IMR-90 (cell line): ENCODE measurements at regions not wholly inside any gene's neighbourhood (a gene's known extent, or its start where the extent isn't known, plus 50 kb on each side); places are given as distances from the start of the nearest gene placed in this dataset.

Source experiments
- ATAC-seq: fragments of 200-7000 bp; cut with Tn5 transposase; 2 replicates; pipeline ENCODE4 v1.9.1; 2020; ENCODE audit warnings: low read depth, mild to moderate bottlenecking, moderate library complexity
- BruUV-seq: library from RNA; stranded (reverse); fragments of 400-500 nt; replicated peaks from 2 replicates; lab custom pipeline; 2021; lab: Mats Ljungman, UMichigan
- CTCF ChIA-PET: fragments of 300-600 bp; formaldehyde crosslinking; extraction: SDS; loops from one replicate; lab custom pipeline; 2021; ENCODE audit warnings: antibody characterized with exemption; lab: Yijun Ruan, JAX
- POLR2A ChIA-PET: fragments of 300-600 bp; sonication (Branson Sonifier 250); formaldehyde crosslinking; loops from one replicate; lab custom pipeline; 2022; ENCODE audit warnings: antibody characterized with exemption; ENCODE audit not compliant: unreplicated experiment; lab: Charles Lee
- DNase-seq: peaks from one replicate; pipeline ENCODE4 v3.0.0; 2013
- H2AFZ ChIP-seq: replicated peaks from 2 replicates; pipeline ENCODE3; 2013; ENCODE audit warnings: low read length, mild to moderate bottlenecking; ENCODE audit not compliant: poor library complexity
- H2AK5ac ChIP-seq: 2 replicates; pipeline ENCODE4 v1.6.1; 2013; ENCODE audit warnings: low read depth, low read length, inconsistent platforms
- H2AK9ac ChIP-seq: replicated peaks from 2 replicates; pipeline ENCODE3; 2013; ENCODE audit warnings: mild to moderate bottlenecking, low read depth, low read length, moderate library complexity; ENCODE audit not compliant: poor library complexity
- H2BK120ac ChIP-seq: 2 replicates; pipeline ENCODE4 v1.6.1; 2013; ENCODE audit warnings: low read depth, low read length, inconsistent platforms
- H2BK15ac ChIP-seq: 3 replicates; pipeline ENCODE4 v1.6.1; 2013; ENCODE audit warnings: low read depth, low read length, inconsistent platforms
- H2BK20ac ChIP-seq: 2 replicates; pipeline ENCODE4 v1.6.1; 2013; ENCODE audit warnings: low read depth, mild to moderate bottlenecking, inconsistent platforms, low read length, moderate library complexity
- H2BK5ac ChIP-seq: 2 replicates; pipeline ENCODE4 v1.6.1; 2013; ENCODE audit warnings: mild to moderate bottlenecking, low read depth, low read length, inconsistent platforms; ENCODE audit not compliant: poor library complexity, severe bottlenecking
- H3K14ac ChIP-seq: replicated peaks from 2 replicates; pipeline ENCODE4 v1.6.1; 2013; ENCODE audit warnings: low read depth, low read length, inconsistent platforms
- H3K18ac ChIP-seq: 2 replicates; pipeline ENCODE4 v1.6.1; 2013; ENCODE audit warnings: low read depth, low read length, control low read depth
- H3K23ac ChIP-seq: 2 replicates; pipeline ENCODE4 v1.6.1; 2013; ENCODE audit warnings: low read depth, low read length, inconsistent platforms
- H3K27ac ChIP-seq: 2 replicates; pipeline ENCODE4 v1.5.1; 2013; ENCODE audit warnings: mild to moderate bottlenecking, control low read depth, low read length; ENCODE audit not compliant: insufficient read depth
- H3K27me3 ChIP-seq: 2 replicates; pipeline ENCODE4 v1.6.1; 2013; ENCODE audit warnings: low read length; ENCODE audit not compliant: control insufficient read depth, insufficient read depth
- H3K36me3 ChIP-seq: 2 replicates; pipeline ENCODE4 v1.6.1; 2013; ENCODE audit warnings: low read length, mixed read lengths; ENCODE audit not compliant: control insufficient read depth, insufficient read depth
- H3K4ac ChIP-seq: 2 replicates; pipeline ENCODE4 v1.6.1; 2013; ENCODE audit warnings: low read depth, low read length, inconsistent platforms
- H3K4me1 ChIP-seq: 2 replicates; pipeline ENCODE4 v1.6.1; 2013; ENCODE audit warnings: low read length, mixed read lengths; ENCODE audit not compliant: control insufficient read depth, insufficient read depth
- H3K4me2 ChIP-seq: 2 replicates; pipeline ENCODE4 v1.6.1; 2013; ENCODE audit warnings: low read depth, mild to moderate bottlenecking, control low read depth, low read length, moderate library complexity
- H3K4me3 ChIP-seq: 2 replicates; pipeline ENCODE4 v1.5.1; 2013; ENCODE audit warnings: low read depth, mild to moderate bottlenecking, control low read depth, low read length, moderate library complexity; ENCODE audit not compliant: insufficient read depth
- H3K56ac ChIP-seq: 2 replicates; pipeline ENCODE4 v1.6.1; 2013; ENCODE audit warnings: low read length, inconsistent platforms; ENCODE audit not compliant: insufficient read depth; ENCODE audit errors: extremely low read depth
- H3K79me1 ChIP-seq, 2 experiments: 2 replicates each; pipeline ENCODE4 v1.6.1; 2013; ENCODE audit warnings: low read length in 2 of 2, inconsistent platforms in 1 of 2, low read depth in 1 of 2
- H3K9ac ChIP-seq: 2 replicates; pipeline ENCODE4 v1.6.1; 2013; ENCODE audit warnings: low read depth, low read length, control low read depth
- H3K9me1 ChIP-seq: 2 replicates; pipeline ENCODE4 v1.6.1; 2013; ENCODE audit warnings: low read length, inconsistent platforms; ENCODE audit not compliant: insufficient read depth
- H3K9me3 ChIP-seq: 2 replicates; pipeline ENCODE4 v1.6.1; 2013; ENCODE audit warnings: low read length; ENCODE audit not compliant: control insufficient read depth, insufficient read depth
- H4K20me1 ChIP-seq: 2 replicates; pipeline ENCODE4 v1.6.1; 2013; ENCODE audit warnings: low read length, inconsistent platforms; ENCODE audit not compliant: insufficient read depth
- H4K5ac ChIP-seq: 2 replicates; pipeline ENCODE4 v1.6.1; 2013; ENCODE audit warnings: mild to moderate bottlenecking, low read depth, low read length, control low read depth
- H4K8ac ChIP-seq, 2 experiments: 2 replicates each; pipeline ENCODE4 v1.6.1; 2013; ENCODE audit warnings: low read depth in 2 of 2, low read length in 2 of 2, control low read depth in 1 of 2, inconsistent platforms in 1 of 2
- H4K91ac ChIP-seq: 2 replicates; pipeline ENCODE4 v1.6.1; 2013; ENCODE audit warnings: low read depth, low read length, inconsistent platforms; ENCODE audit not compliant: insufficient read depth
- CEBPB ChIP-seq: IDR thresholded peaks from 2 replicates; pipeline ENCODE4 v1.6.1; 2012; ENCODE audit warnings: low read depth, low read length, improper control_type of control experiment
- CTCF ChIP-seq: conservative IDR thresholded peaks from 2 replicates; pipeline ENCODE4 v1.5.1; 2012; ENCODE audit warnings: mild to moderate bottlenecking, low read depth, low read length, improper control_type of control experiment
- ELK1 ChIP-seq: fragments of 150-350 bp; IDR thresholded peaks from 2 replicates; pipeline ENCODE4 v1.6.1; 2016; ENCODE audit warnings: low read depth, mild to moderate bottlenecking, low read length, moderate library complexity, borderline replicate concordance
- FOS ChIP-seq: fragments of 150-350 bp; IDR thresholded peaks from 2 replicates; pipeline ENCODE4 v1.6.1; 2016; ENCODE audit warnings: low read depth, low read length
- MAZ ChIP-seq: IDR thresholded peaks from 2 replicates; pipeline ENCODE4 v1.6.1; 2012; ENCODE audit warnings: low read depth, mild to moderate bottlenecking, low read length, improper control_type of control experiment, moderate library complexity, borderline replicate concordance
- MXI1 ChIP-seq: IDR thresholded peaks from 2 replicates; pipeline ENCODE4 v1.6.1; 2012; ENCODE audit warnings: low read depth, mild to moderate bottlenecking, low read length, moderate library complexity, borderline replicate concordance
- RAD21 ChIP-seq: IDR thresholded peaks from 2 replicates; pipeline ENCODE4 v1.6.1; 2012; ENCODE audit warnings: low read length, improper control_type of control experiment
- RFX5 ChIP-seq: IDR thresholded peaks from 2 replicates; pipeline ENCODE4 v1.8.0; 2012; ENCODE audit warnings: low read depth, mild to moderate bottlenecking, low read length, moderate library complexity
- SMC3 ChIP-seq: fragments of 150-350 bp; IDR thresholded peaks from 2 replicates; pipeline ENCODE4 v1.6.1; 2016; ENCODE audit warnings: low read depth, mild to moderate bottlenecking, antibody characterized with exemption, low read length, moderate library complexity
- USF2 ChIP-seq: fragments of 150-350 bp; IDR thresholded peaks from 2 replicates; pipeline ENCODE4 v1.6.1; 2017; ENCODE audit warnings: mild to moderate bottlenecking, antibody characterized with exemption, low read length, low read depth
- WGBS, 2 experiments: methylation state at CpG; one replicate each; pipeline versions ENCODE4 v1.1.5 to v1.1.7; 2013; ENCODE audit warnings: missing lambda C conversion rate in 2 of 2; ENCODE audit not compliant: insufficient read length in 1 of 2; ENCODE audit errors: extremely low coverage in 2 of 2; 5-methylcytosine and 5-hydroxymethylcytosine counted together
- dilution Hi-C: fragments of 300-500 bp; cut with HindIII; formaldehyde crosslinking; loops from one replicate; pipeline ENCODE4 v1.14.3; 2018; ENCODE audit warnings: low sequenced_read_pairs; ENCODE audit not compliant: unreplicated experiment
- in situ Hi-C: fragments of 300-500 bp; cut with MboI; formaldehyde crosslinking; loops from 3 replicates; pipeline ENCODE4 v1.14.3; 2019; ENCODE audit warnings: low sequenced_read_pairs, inconsistent platforms, mixed read lengths
- intact Hi-C: fragments of 100-400 bp; cut with micrococcal nuclease; formaldehyde crosslinking; loops from 2 replicates; pipeline ENCODE4 v1.10.0; 2022

GRCh38 chr2:53362934-53363333 is 404.7 kb upstream of the CHAC2 start:
- Histone ChIP-seq H3K4me2 (no peak overlapping the region), H3K18ac (no peak overlapping the region), H2BK5ac (no peak overlapping the region), H3K23ac (no peak overlapping the region), H4K91ac (no peak overlapping the region), H3K56ac (no peak overlapping the region), H3K9ac (no peak overlapping the region), H2AK9ac (no peak overlapping the region), H3K14ac (no peak overlapping the region), H2BK120ac (no peak overlapping the region), H4K20me1 (no peaks in the 10 kb centered on the region), H4K8ac (no peak overlapping the region), H3K36me3 (no peaks in the 10 kb centered on the region), H3K4me1 (no peaks in the 10 kb centered on the region), H3K4ac (no peak overlapping the region), H4K5ac (no peak overlapping the region), H3K9me3 (no peaks in the 10 kb centered on the region; the same call in 1 of the 2 replicates), H3K9me1 (no peaks in the 10 kb centered on the region), H2AFZ (no peak overlapping the region), H2BK15ac (no peak overlapping the region), H2AK5ac (no peak overlapping the region), H3K27me3 (no peaks in the 10 kb centered on the region), H2BK20ac (no peak overlapping the region), H3K4me3 (no peak overlapping the region), H3K79me1 (no peaks in the 10 kb centered on the region), H3K27ac (no peak overlapping the region)
- CTCF ChIA-PET: no interaction called here
- BruUV-seq: no TSS peak
- dilution Hi-C loops: no loop called here
- TF ChIP-seq SMC3 (no peak), MAZ (no peak), ELK1 (no peak), RAD21 (no peak), CTCF (no peak), USF2 (no peak), RFX5 (no peak), FOS (no peak), MXI1 (no peak), CEBPB (no peak)
- in situ Hi-C loops: no loop called here
- POLR2A ChIA-PET: no interaction called here
- no peak for ATAC-seq
- intact Hi-C loops: no loop called here
- DNase-seq: no peak
- no CpG with 5 or more reads among the region's 2 CpGs for WGBS, 2 experiments
